ENCODE measurements at regions not wholly inside any gene's neighbourhood (a gene's known extent, or its start where the extent isn't known, plus 50 kb on each side); places are given as distances from the start of the nearest gene placed in this dataset.

DNA sequence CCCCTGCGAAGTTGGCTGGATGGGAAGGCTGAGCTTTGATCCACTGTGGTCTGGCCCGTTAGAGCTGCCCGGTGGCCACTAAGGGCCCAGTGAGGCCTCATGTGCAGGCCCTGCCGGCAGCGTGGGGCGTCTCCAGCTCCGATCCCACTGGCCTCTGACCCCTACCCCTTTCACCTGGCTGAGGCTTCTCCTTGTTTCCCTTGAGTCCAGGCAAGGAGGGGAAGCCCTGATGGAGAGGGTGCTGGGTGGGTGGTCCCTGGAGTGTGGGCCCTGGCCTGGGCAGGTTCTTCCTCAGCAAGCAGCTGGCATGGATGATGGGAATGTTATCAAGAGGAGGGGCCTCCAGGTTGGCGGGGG is 356.8 kb downstream of the SEC14L1 start (continued):
- no peak for TF ChIP-seq GATAD2B (IDR thresholded peaks at IDR 0.05; ENCODE audit: borderline replicate concordance)
- TF ChIP-seq ZNF197 (CRISPR knock-in tag; IDR thresholded peaks at IDR 0.05; ENCODE audit: low read depth): no peak
- TF ChIP-seq, protein P1, sequence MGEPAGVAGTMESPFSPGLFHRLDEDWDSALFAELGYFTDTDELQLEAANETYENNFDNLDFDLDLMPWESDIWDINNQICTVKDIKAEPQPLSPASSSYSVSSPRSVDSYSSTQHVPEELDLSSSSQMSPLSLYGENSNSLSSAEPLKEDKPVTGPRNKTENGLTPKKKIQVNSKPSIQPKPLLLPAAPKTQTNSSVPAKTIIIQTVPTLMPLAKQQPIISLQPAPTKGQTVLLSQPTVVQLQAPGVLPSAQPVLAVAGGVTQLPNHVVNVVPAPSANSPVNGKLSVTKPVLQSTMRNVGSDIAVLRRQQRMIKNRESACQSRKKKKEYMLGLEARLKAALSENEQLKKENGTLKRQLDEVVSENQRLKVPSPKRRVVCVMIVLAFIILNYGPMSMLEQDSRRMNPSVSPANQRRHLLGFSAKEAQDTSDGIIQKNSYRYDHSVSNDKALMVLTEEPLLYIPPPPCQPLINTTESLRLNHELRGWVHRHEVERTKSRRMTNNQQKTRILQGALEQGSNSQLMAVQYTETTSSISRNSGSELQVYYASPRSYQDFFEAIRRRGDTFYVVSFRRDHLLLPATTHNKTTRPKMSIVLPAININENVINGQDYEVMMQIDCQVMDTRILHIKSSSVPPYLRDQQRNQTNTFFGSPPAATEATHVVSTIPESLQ (CRISPR knock-in tag; IDR thresholded peaks at IDR 0.05): no peak
- TF ChIP-seq CBFB (CRISPR knock-in tag; IDR thresholded peaks at IDR 0.05): no peak
- TF ChIP-seq, protein P2, sequence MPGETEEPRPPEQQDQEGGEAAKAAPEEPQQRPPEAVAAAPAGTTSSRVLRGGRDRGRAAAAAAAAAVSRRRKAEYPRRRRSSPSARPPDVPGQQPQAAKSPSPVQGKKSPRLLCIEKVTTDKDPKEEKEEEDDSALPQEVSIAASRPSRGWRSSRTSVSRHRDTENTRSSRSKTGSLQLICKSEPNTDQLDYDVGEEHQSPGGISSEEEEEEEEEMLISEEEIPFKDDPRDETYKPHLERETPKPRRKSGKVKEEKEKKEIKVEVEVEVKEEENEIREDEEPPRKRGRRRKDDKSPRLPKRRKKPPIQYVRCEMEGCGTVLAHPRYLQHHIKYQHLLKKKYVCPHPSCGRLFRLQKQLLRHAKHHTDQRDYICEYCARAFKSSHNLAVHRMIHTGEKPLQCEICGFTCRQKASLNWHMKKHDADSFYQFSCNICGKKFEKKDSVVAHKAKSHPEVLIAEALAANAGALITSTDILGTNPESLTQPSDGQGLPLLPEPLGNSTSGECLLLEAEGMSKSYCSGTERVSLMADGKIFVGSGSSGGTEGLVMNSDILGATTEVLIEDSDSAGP (CRISPR knock-in tag; IDR thresholded peaks at IDR 0.05): no peak
- TF ChIP-seq, protein P3, sequence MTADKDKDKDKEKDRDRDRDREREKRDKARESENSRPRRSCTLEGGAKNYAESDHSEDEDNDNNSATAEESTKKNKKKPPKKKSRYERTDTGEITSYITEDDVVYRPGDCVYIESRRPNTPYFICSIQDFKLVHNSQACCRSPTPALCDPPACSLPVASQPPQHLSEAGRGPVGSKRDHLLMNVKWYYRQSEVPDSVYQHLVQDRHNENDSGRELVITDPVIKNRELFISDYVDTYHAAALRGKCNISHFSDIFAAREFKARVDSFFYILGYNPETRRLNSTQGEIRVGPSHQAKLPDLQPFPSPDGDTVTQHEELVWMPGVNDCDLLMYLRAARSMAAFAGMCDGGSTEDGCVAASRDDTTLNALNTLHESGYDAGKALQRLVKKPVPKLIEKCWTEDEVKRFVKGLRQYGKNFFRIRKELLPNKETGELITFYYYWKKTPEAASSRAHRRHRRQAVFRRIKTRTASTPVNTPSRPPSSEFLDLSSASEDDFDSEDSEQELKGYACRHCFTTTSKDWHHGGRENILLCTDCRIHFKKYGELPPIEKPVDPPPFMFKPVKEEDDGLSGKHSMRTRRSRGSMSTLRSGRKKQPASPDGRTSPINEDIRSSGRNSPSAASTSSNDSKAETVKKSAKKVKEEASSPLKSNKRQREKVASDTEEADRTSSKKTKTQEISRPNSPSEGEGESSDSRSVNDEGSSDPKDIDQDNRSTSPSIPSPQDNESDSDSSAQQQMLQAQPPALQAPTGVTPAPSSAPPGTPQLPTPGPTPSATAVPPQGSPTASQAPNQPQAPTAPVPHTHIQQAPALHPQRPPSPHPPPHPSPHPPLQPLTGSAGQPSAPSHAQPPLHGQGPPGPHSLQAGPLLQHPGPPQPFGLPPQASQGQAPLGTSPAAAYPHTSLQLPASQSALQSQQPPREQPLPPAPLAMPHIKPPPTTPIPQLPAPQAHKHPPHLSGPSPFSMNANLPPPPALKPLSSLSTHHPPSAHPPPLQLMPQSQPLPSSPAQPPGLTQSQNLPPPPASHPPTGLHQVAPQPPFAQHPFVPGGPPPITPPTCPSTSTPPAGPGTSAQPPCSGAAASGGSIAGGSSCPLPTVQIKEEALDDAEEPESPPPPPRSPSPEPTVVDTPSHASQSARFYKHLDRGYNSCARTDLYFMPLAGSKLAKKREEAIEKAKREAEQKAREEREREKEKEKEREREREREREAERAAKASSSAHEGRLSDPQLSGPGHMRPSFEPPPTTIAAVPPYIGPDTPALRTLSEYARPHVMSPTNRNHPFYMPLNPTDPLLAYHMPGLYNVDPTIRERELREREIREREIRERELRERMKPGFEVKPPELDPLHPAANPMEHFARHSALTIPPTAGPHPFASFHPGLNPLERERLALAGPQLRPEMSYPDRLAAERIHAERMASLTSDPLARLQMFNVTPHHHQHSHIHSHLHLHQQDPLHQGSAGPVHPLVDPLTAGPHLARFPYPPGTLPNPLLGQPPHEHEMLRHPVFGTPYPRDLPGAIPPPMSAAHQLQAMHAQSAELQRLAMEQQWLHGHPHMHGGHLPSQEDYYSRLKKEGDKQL (CRISPR knock-in tag; IDR thresholded peaks at IDR 0.05; ENCODE audit: borderline replicate concordance): no peak
- no peak for TF ChIP-seq RAD21 (CRISPR knock-in tag; conservative IDR thresholded peaks at IDR 0.05 in 1 of 2, IDR thresholded peaks at IDR 0.05 in 1 of 2)
- TF ChIP-seq SMAD1 (IDR thresholded peaks at IDR 0.05; ENCODE audit: low read depth, low read length, partially characterized antibody): no peak
